ENCODE measurements at regions not wholly inside any gene's neighbourhood (a gene's known extent, or its start where the extent isn't known, plus 50 kb on each side); places are given as distances from the start of the nearest gene placed in this dataset.

DNA sequence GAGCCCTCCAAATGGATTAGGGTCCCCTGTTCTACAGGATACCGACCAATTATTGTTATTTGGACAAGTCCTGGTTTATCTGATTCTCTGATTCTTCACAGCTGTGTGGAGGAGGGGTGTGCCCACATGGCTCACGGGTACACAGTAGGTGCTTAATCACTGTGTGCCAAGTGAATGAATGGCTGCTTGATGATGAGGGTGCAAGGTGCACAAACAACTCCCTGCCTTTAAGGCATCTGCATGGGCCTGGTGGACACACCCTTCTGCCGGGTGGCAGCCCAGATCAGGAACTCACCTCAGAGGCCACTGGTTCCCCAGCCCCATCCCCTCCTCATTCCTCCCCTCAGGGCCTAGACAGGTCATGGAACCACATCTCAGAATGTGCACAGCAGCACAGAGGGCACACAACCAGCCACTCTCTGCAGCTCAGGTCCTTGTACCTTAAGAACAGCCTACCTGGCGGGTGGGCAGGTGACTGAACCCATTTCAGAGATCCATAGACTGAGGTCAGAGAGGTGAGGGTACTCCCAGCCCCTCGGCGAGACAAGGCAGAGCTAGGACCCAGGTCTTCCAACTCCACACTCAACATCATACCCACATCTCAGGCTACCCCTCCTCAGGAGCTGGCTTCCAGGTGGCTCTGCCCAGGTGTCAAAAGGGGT, 50.3 kb downstream of the SHANK2 start:
- no peak for DNase-seq (ENCODE audit: low read depth in 2 of 2)

GRCh38 chr11:71201231-71201630, 51.1 kb downstream of the SHANK2 start:
- no peak for DNase-seq (ENCODE audit: low read depth in 2 of 2)

GRCh38 chr11:71200761-71201160, 51.6 kb downstream of the SHANK2 start:
- no peak for DNase-seq (ENCODE audit: low read depth in 2 of 2)

- no peak for DNase-seq (ENCODE audit: low read depth in 2 of 2)
These were observed 52.1 kb downstream of the SHANK2 start for GRCh38 chr11:71200172-71200716.

GRCh38 chr11:71199226-71199820, 53.1 kb downstream of the SHANK2 start:
- DNase-seq (ENCODE audit: low read depth in 2 of 2) = no peak

GRCh38 chr11:71198823-71199165, 53.6 kb downstream of the SHANK2 start:
- DNase-seq (ENCODE audit: low read depth in 2 of 2) = no peak

DNA sequence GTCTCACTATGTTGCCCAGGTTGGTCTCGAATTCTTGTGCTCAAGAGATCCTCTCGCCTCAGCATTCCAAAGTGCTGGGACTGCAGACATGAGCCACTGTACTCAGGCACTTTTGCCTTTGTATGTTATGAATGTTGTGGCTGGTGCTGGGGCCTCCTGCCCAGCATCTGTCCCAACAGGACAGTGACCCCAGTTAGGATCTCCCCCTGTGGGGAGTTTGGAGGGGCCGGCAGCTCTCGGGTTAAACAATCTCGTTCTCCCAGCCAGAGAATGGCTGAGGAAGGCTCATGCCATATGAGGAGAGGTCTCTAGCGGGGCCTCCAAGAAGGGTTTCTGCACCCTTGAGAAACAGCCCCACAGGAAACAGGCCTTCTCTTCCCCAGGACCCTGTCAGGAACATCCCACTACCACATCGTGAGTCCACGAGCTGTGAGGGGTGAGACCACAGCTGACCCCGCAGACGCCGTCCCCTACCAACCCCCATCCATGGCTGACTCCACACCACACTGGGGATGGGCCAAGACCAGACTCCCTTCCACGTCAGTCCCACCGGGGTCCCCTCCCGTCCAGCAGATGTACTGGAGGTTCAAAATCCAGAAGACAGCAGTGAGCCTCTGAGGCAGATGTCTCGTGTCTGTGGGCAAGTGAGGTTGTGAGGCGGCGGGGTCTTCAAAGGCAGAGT, 54.1 kb downstream of the SHANK2 start:
- DNase-seq (ENCODE audit: low read depth in 2 of 2) = no peak

DNA sequence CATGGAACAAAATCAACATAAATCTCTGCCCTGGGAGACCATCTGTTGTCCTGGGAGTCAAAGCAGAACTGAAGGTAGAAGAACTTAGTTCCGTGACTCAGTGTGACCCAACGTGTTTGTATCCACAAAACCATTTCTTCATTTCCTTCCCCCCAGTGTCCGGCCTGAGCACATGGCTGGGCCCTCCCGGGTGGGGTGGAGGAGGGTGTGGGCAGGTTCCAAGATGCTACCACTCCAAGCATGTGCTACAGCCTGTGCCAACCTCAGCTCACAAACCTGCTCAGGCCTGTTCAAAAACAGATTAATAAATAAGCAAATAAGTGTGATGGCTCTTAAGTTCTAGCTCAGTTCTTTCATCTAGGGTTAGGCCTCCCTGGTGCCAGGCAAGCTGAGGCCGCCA, 55.3 kb downstream of the SHANK2 start:
- DNase-seq (ENCODE audit: low read depth in 2 of 2) = no peak

GRCh38 chr11:71194710-71195109, 57.7 kb downstream of the SHANK2 start:
- no peak for DNase-seq (ENCODE audit: low read depth in 2 of 2)

GRCh38 chr11:71193431-71193830, 58.9 kb downstream of the SHANK2 start:
- no peak for DNase-seq (ENCODE audit: low read depth in 2 of 2)

GRCh38 chr11:71192629-71193028, 59.7 kb downstream of the SHANK2 start:
- DNase-seq (ENCODE audit: low read depth in 2 of 2) = no peak

DNA sequence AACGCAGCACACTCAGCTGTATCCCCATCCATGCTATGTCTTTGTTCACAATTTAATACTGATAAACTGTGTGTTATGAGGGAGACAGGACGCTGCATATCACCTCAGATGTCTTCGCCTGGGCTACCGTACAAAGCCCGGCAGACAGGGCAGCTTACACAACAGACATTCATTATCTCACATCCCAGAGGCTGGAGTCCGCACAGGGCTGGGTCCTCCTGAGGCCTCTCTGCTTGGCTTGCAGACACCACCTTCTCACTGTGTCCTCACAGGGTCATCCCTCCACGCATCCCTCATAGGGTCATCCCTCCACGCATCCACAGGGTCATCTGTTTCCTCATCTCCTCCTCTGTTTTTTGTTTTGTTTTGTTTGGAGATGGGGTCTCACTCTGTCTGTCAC, 61.2 kb downstream of the SHANK2 start:
- DNase-seq (ENCODE audit: low read depth in 2 of 2) = no peak

- DNase-seq (ENCODE audit: low read depth in 2 of 2) = no peak
These were observed 61.8 kb downstream of the SHANK2 start for GRCh38 chr11:71190551-71190950.

DNA sequence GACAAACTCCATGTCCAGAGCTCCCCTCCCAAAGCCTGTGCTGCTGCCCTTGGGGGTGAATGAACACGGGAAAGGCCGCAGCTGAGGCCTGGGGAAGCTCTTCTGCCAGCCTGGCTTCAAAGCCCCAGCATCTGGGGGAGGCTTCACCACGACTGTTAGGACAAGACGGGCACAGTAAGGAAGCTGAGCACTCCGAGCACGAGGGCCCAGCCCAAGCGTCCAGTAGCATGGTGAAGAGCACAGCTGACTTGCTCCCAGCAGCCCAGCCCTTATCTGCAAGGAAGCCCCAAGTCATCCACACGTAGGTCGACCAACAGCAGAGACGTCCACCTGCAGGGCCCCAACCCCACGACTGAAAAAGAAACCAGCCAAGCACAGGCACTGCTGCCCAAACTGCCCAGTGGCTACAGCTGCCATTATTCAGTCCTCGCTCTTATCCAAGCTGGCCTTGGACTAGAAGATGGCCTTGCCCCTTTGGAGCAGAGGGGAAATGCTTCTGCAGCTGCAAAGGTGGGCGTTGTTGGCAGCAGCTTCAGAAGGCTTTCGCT, 62.5 kb downstream of the SHANK2 start:
- DNase-seq (ENCODE audit: low read depth in 2 of 2) = no peak

DNA sequence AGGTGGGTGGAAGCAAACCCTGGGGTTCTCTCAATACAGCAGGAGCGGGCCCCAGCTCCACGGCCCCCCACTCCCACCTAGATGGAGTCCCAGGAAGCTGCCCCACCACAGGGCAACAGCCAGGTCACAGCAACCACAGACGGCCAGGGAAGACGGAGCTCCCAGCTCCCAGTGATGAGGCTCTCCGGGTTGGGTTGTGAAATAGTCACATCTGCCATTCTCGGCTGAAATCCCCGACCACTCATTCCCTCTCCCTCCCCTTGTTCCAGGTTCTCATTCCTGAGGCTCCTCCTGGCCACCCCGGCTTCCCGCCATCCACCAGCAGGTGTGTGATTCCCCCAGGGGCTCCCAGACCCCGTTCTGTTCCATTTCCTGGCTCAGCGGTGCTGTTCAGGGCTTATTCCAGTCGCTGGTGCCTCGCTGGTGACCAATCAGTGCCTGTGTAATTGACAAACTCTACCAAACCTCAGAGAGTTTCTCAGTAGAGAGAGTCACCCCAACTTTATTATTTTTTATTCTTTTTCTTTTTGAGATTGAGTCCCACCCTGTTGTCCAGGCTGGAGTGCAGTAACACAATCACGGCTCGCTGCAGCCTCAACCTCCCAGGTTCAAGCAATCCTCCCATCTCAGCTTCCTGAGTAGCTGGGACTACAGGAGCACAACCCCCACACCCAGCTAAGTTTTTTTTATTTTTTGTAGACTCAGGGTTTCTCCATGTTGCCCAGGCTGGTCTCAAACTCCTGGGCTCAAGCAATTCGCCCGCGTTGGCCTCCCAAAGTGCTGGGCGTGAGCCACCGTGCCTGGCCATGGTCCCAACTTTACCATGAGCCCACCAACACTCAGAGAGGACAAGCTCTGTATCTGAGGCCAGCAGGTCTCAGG, 63.2 kb downstream of the SHANK2 start:
- no peak for DNase-seq (ENCODE audit: low read depth in 2 of 2)

DNA sequence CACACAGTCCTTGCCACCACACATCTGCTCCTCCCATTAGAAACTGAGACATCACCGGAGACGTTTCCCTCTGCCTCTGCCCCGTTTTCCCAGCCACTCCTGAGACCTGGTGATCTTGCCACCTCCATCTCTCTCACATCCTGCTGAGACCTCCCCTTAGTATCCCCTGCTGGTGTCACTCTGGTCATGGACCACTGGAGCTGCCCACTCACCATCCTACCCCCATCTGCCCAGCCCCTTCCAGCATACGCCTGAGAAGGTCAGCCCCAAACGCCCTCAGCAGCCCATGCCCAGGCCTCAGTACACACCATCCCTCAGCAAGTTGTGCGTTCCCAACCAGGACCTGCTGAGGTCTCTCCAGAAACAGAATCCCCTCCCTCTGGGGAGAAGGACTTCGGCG, 64.3 kb downstream of the SHANK2 start:
- no peak for DNase-seq (ENCODE audit: low read depth in 2 of 2)

GRCh38 chr11:71186806-71187205, 65.6 kb downstream of the SHANK2 start:
- DNase-seq (ENCODE audit: low read depth in 2 of 2) = no peak

DNA sequence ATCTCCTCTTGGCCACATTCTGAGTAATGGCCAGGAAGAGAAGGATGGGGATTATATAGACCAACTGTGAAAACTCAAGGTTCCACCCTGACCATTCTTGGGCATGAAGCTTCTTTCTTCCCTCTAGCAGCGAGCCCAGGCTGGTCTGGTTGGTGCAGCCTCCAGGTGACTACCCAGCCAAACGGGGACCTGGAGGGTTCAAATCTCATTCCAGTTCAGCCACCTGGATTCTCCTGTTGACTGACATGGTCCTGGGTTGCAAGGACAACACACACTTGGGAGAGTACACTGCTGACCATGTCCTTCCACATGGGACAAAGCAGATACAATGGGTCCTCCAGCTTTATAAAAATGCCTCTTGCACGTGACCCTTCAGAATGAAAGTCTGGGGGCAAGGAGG, 67.0 kb downstream of the SHANK2 start:
- DNase-seq (ENCODE audit: low read depth in 2 of 2) = no peak

- DNase-seq (ENCODE audit: low read depth in 2 of 2) = no peak
These were observed 67.8 kb downstream of the SHANK2 start for GRCh38 chr11:71184421-71185210.

- no peak for DNase-seq (ENCODE audit: low read depth in 2 of 2)
These were observed 68.5 kb downstream of the SHANK2 start for GRCh38 chr11:71183878-71184277.

Data from stimulated activated CD8-positive, alpha-beta memory T cell treated with anti-CD3 and anti-CD28 coated beads, Interleukin-2, amount 100 ng/mL, for 48 hours (primary cell).